ENCODE measurements at regions not wholly inside any gene's neighbourhood (a gene's known extent, or its start where the extent isn't known, plus 50 kb on each side); places are given as distances from the start of the nearest gene placed in this dataset.

GRCh38 chr4:107319386-107319785, 283.3 kb upstream of the DKK2 start:
- H3K4me3 ChIP-seq (ENCODE audit: low read depth, low read length) = no peak overlapping the region
- TF ChIP-seq CTCF (IDR thresholded peaks at IDR 0.05; ENCODE audit: borderline replicate concordance, insufficient read depth, low read depth, low read length) = no peak

DNA sequence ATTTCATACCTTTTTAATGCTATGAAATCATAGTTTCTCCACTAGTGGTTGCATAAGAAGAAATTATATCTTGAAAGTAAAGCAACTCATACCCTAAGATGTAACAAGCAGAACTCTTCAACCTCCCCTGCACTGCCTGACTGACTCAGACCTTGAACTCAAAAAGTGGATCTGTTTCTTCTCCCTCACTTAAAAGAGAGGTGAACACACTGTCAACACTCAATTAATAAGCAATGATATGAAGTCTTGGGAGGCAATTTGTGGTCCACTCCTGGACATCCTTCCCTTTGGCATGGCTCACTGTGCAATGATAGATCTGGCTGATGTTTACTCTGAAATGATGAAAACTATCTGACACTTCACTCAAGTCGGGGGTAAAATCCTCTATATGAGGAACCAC, 282.0 kb upstream of the DKK2 start:
- no peak for TF ChIP-seq CTCF (IDR thresholded peaks at IDR 0.05; ENCODE audit: borderline replicate concordance, insufficient read depth, low read depth, low read length)
- H3K4me3 ChIP-seq (ENCODE audit: low read depth, low read length) = no peak overlapping the region

GRCh38 chr4:107317611-107318010, 281.5 kb upstream of the DKK2 start:
- TF ChIP-seq CTCF (IDR thresholded peaks at IDR 0.05; ENCODE audit: borderline replicate concordance, insufficient read depth, low read depth, low read length) = no peak
- no peak overlapping the region for H3K4me3 ChIP-seq (ENCODE audit: low read depth, low read length)

- H3K4me3 ChIP-seq (ENCODE audit: low read depth, low read length) = no peak overlapping the region
Measured at GRCh38 chr4:107315584-107315983, 279.5 kb upstream of the DKK2 start.

GRCh38 chr4:107314156-107314555, 278.0 kb upstream of the DKK2 start:
- TF ChIP-seq CTCF (IDR thresholded peaks at IDR 0.05; ENCODE audit: borderline replicate concordance, insufficient read depth, low read depth, low read length) = no peak
- no peak overlapping the region for H3K4me3 ChIP-seq (ENCODE audit: low read depth, low read length)

More at GRCh38 chr4:107315584-107315983, 279.5 kb upstream of the DKK2 start:
- TF ChIP-seq CTCF (IDR thresholded peaks at IDR 0.05; ENCODE audit: borderline replicate concordance, insufficient read depth, low read depth, low read length) = no peak

GRCh38 chr4:107312366-107312765, 276.3 kb upstream of the DKK2 start:
- no peak for TF ChIP-seq CTCF (IDR thresholded peaks at IDR 0.05; ENCODE audit: borderline replicate concordance, insufficient read depth, low read depth, low read length)
- no peak overlapping the region for H3K4me3 ChIP-seq (ENCODE audit: low read depth, low read length)

- no peak for TF ChIP-seq CTCF (IDR thresholded peaks at IDR 0.05; ENCODE audit: borderline replicate concordance, insufficient read depth, low read depth, low read length)
- H3K4me3 ChIP-seq (ENCODE audit: low read depth, low read length) = no peak overlapping the region
Measured at GRCh38 chr4:107304699-107305286, 268.7 kb upstream of the DKK2 start.

Data from GM12875 (cell line).